A673 (cell line): ENCODE measurements at regions not wholly inside any gene's neighbourhood (a gene's known extent, or its start where the extent isn't known, plus 50 kb on each side); places are given as distances from the start of the nearest gene placed in this dataset.

Source experiments
- BruUV-seq: library from RNA; stranded (reverse); fragments of 400-500 nt; replicated peaks from 2 replicates; lab custom pipeline; 2021; lab: Mats Ljungman, UMichigan
- CTCF ChIA-PET: fragments of 300-600 bp; sonication (Branson Sonifier 250); formaldehyde crosslinking; loops from one replicate; lab custom pipeline; 2022; ENCODE audit warnings: antibody characterized with exemption; lab: Charles Lee
- POLR2A ChIA-PET: fragments of 300-600 bp; sonication (Branson Sonifier 250); formaldehyde crosslinking; loops from one replicate; lab custom pipeline; 2022; ENCODE audit warnings: antibody characterized with exemption; ENCODE audit not compliant: low non-redundant PET; lab: Charles Lee
- DNase-seq: peaks from one replicate; pipeline ENCODE4 v3.0.0-alpha.2; 2015; ENCODE audit warnings: low spot score
- H3K27ac ChIP-seq: fragments of 200-600 bp; sonication (generic); 2 replicates; pipeline ENCODE4 v1.5.1; 2016; ENCODE audit warnings: mixed run types, low read depth, mild to moderate bottlenecking, mixed read lengths, antibody characterized with exemption, low read length; ENCODE audit not compliant: poor library complexity, severe bottlenecking
- H3K27me3 ChIP-seq: fragments of 200-600 bp; sonication (generic); replicated peaks from 2 replicates; pipeline ENCODE4 v1.6.1; 2017; ENCODE audit warnings: mixed run types, low read depth, mild to moderate bottlenecking, mixed read lengths, antibody characterized with exemption, low read length; ENCODE audit not compliant: insufficient read depth, poor library complexity
- H3K36me3 ChIP-seq: fragments of 200-600 bp; sonication (generic); 2 replicates; pipeline ENCODE4 v1.6.1; 2016; ENCODE audit warnings: mixed run types, mild to moderate bottlenecking, mixed read lengths, antibody characterized with exemption, low read length; ENCODE audit not compliant: insufficient read depth, poor library complexity, severe bottlenecking
- H3K4me1 ChIP-seq: fragments of 200-600 bp; sonication (generic); 2 replicates; pipeline ENCODE4 v1.6.1; 2017; ENCODE audit warnings: mixed run types, mild to moderate bottlenecking, mixed read lengths, antibody characterized with exemption, low read length; ENCODE audit not compliant: insufficient read depth, poor library complexity, severe bottlenecking
- H3K4me3 ChIP-seq: fragments of 200-600 bp; sonication (generic); 2 replicates; pipeline ENCODE4 v1.5.1; 2016; ENCODE audit warnings: low read depth, mixed run types, mild to moderate bottlenecking, mixed read lengths, low read length; ENCODE audit not compliant: poor library complexity, severe bottlenecking
- H3K9me3 ChIP-seq: fragments of 200-600 bp; sonication (generic); 2 replicates; pipeline ENCODE4 v1.6.1; 2016; ENCODE audit warnings: mixed run types, low read depth, mild to moderate bottlenecking, mixed read lengths, antibody characterized with exemption, low read length; ENCODE audit not compliant: poor library complexity, severe bottlenecking
- CTCF ChIP-seq: fragments of 300-800, 200-600 bp; sonication (generic); conservative IDR thresholded peaks from 2 replicates; pipeline ENCODE4 v1.5.1; 2017; ENCODE audit warnings: low read depth, mild to moderate bottlenecking, antibody characterized with exemption, low read length, moderate library complexity, mixed read lengths
- EZH2 ChIP-seq: fragments of 200-600 bp; sonication (generic); IDR thresholded peaks from 2 replicates; pipeline ENCODE4 v1.6.1; 2017; ENCODE audit warnings: borderline replicate concordance, low read depth, mild to moderate bottlenecking, mixed read lengths, antibody characterized with exemption, low read length; ENCODE audit not compliant: poor library complexity, severe bottlenecking
- intact Hi-C: fragments of 100-400 bp; cut with micrococcal nuclease; formaldehyde crosslinking; loops from one replicate; pipeline ENCODE4 v1.10.0; 2022; ENCODE audit not compliant: unreplicated experiment

GRCh38 chr4:151988591-151988990 is 227.8 kb upstream of the GATB start:
- ChIA-PET CTCF (interaction anchor here (0.6 kb wide), 1 partner anchor 423 kb away, joined by 3 read pairs; no protein-coding TSS in a partner anchor), POLR2A (no interaction called here)
- intact Hi-C loops, result no loop called here

GRCh38 chr4:151987606-151988005 is 226.8 kb upstream of the GATB start:
- POLR2A ChIA-PET, result no interaction called here
- H3K4me3 ChIP-seq, result no peak overlapping the region
- peaks cover 9% of the 10 kb centered on the region for H3K4me1 ChIP-seq
- intact Hi-C loops, result no loop called here
- H3K9me3 ChIP-seq, result no peaks in the 10 kb centered on the region
- no peaks in the 10 kb centered on the region for H3K27me3 ChIP-seq
- no peak for TF ChIP-seq CTCF
- BruUV-seq, result no TSS peak
- DNase-seq, result no peak
- no peaks in the 10 kb centered on the region for H3K36me3 ChIP-seq
- no peak overlapping the region for H3K27ac ChIP-seq
- CTCF ChIA-PET, result no interaction called here

More at GRCh38 chr4:151988591-151988990, 227.8 kb upstream of the GATB start:
- peaks cover 7% of the 10 kb centered on the region for H3K4me1 ChIP-seq
- BruUV-seq, result no TSS peak
- no peak overlapping the region for H3K27ac ChIP-seq
- no peak for TF ChIP-seq CTCF
- TF ChIP-seq EZH2, result no peak
- no peak overlapping the region for H3K4me3 ChIP-seq
- no peaks in the 10 kb centered on the region for H3K9me3 ChIP-seq
- H3K27me3 ChIP-seq, result no peaks in the 10 kb centered on the region
- H3K36me3 ChIP-seq, result no peaks in the 10 kb centered on the region
- DNase-seq, result no peak

GRCh38 chr4:151983854-151984253 is 223.0 kb upstream of the GATB start:
- POLR2A ChIA-PET, result no interaction called here
- TF ChIP-seq CTCF (no peak), EZH2 (no peak)
- intact Hi-C loops, result no loop called here
- H3K36me3 ChIP-seq, result no peaks in the 10 kb centered on the region
- peaks cover 9% of the 10 kb centered on the region for H3K4me1 ChIP-seq
- H3K27me3 ChIP-seq, result no peaks in the 10 kb centered on the region
- H3K9me3 ChIP-seq, result no peaks in the 10 kb centered on the region
- no peak overlapping the region for H3K4me3 ChIP-seq
- H3K27ac ChIP-seq, result no peak overlapping the region
- CTCF ChIA-PET, result no interaction called here
- BruUV-seq, result no TSS peak
- peak; percentile 31 for DNase-seq
